ENCODE measurements at regions not wholly inside any gene's neighbourhood (a gene's known extent, or its start where the extent isn't known, plus 50 kb on each side); places are given as distances from the start of the nearest gene placed in this dataset.

DNA sequence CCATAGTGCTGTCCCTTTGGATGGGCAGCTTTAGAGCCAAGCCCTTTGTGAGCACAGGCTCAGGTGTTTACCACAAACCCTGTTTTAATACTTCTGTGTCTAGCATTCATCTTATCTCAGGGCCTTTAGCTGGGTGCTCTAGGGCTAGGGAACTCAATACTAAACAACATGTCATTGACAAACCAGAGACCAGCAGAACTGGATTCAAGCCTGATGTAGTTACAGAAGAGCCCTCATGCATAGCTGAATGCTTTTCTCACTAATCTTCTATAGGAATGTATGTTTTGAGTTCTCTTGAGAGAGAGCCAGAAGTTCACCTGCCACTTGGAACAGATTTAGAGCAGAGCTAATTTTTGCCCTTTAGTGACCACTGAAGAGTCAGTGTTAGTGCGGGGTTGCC, 142.6 kb downstream of the DCK start (continued):
- TF ChIP-seq, protein P1, sequence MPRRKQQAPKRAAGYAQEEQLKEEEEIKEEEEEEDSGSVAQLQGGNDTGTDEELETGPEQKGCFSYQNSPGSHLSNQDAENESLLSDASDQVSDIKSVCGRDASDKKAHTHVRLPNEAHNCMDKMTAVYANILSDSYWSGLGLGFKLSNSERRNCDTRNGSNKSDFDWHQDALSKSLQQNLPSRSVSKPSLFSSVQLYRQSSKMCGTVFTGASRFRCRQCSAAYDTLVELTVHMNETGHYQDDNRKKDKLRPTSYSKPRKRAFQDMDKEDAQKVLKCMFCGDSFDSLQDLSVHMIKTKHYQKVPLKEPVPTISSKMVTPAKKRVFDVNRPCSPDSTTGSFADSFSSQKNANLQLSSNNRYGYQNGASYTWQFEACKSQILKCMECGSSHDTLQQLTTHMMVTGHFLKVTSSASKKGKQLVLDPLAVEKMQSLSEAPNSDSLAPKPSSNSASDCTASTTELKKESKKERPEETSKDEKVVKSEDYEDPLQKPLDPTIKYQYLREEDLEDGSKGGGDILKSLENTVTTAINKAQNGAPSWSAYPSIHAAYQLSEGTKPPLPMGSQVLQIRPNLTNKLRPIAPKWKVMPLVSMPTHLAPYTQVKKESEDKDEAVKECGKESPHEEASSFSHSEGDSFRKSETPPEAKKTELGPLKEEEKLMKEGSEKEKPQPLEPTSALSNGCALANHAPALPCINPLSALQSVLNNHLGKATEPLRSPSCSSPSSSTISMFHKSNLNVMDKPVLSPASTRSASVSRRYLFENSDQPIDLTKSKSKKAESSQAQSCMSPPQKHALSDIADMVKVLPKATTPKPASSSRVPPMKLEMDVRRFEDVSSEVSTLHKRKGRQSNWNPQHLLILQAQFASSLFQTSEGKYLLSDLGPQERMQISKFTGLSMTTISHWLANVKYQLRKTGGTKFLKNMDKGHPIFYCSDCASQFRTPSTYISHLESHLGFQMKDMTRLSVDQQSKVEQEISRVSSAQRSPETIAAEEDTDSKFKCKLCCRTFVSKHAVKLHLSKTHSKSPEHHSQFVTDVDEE (CRISPR knock-in tag; IDR thresholded peaks at IDR 0.05) = no peak
- no peak for TF ChIP-seq TCF4 (CRISPR knock-in tag; IDR thresholded peaks at IDR 0.05; ENCODE audit: borderline replicate concordance)
- TF ChIP-seq, protein P2, sequence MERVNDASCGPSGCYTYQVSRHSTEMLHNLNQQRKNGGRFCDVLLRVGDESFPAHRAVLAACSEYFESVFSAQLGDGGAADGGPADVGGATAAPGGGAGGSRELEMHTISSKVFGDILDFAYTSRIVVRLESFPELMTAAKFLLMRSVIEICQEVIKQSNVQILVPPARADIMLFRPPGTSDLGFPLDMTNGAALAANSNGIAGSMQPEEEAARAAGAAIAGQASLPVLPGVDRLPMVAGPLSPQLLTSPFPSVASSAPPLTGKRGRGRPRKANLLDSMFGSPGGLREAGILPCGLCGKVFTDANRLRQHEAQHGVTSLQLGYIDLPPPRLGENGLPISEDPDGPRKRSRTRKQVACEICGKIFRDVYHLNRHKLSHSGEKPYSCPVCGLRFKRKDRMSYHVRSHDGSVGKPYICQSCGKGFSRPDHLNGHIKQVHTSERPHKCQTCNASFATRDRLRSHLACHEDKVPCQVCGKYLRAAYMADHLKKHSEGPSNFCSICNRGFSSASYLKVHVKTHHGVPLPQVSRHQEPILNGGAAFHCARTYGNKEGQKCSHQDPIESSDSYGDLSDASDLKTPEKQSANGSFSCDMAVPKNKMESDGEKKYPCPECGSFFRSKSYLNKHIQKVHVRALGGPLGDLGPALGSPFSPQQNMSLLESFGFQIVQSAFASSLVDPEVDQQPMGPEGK (CRISPR knock-in tag; IDR thresholded peaks at IDR 0.05; ENCODE audit: borderline replicate concordance) = no peak
- no peak for TF ChIP-seq RARB (CRISPR knock-in tag; IDR thresholded peaks at IDR 0.05)
- no peak for TF ChIP-seq ZNF70 (CRISPR knock-in tag; IDR thresholded peaks at IDR 0.05)
- no peak for TF ChIP-seq ZC3H10 (CRISPR knock-in tag; IDR thresholded peaks at IDR 0.05)
- no peak for TF ChIP-seq ARNTL (CRISPR knock-in tag; IDR thresholded peaks at IDR 0.05; ENCODE audit: borderline replicate concordance, low read depth)
- no peak for TF ChIP-seq ZFP30 (CRISPR knock-in tag; IDR thresholded peaks at IDR 0.05)
- TF ChIP-seq SNAI2 (CRISPR knock-in tag; IDR thresholded peaks at IDR 0.05) = no peak

DNA sequence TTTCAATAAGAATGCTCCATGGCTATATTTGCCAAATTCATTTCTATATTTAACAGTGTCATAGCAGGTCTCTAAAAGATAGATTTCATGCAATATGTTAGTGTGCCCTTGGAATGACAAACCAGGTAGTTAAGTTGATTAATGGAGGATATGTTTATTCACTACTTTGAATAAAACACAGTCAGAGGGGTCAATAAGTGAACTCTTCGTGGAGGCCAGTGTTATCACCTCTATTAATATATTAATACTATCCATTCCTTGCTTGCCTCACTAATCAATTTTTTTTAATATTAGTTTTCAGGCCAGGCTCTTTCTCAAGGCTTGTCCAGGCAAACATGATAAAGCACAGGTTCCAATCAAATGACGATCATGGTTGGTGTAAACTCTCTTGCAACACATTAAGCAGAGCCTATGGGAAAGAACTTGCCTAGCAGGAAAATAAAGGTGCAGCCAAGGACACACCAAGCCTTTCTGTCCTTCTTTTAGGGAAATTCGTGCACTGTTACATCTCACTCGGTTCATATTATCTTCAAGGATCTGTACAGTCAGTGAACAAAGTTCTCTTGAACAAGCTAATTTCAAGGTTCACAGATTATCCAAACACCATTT, 144.7 kb downstream of the DCK start:
- no peak for TF ChIP-seq PPARA (CRISPR knock-in tag; IDR thresholded peaks at IDR 0.05; ENCODE audit: borderline replicate concordance)
- no peak for TF ChIP-seq ZFP30 (CRISPR knock-in tag; IDR thresholded peaks at IDR 0.05)
- TF ChIP-seq RARB (CRISPR knock-in tag; IDR thresholded peaks at IDR 0.05) = no peak
- TF ChIP-seq ZNF8 (CRISPR knock-in tag; IDR thresholded peaks at IDR 0.05) = no peak
- TF ChIP-seq, protein P3, sequence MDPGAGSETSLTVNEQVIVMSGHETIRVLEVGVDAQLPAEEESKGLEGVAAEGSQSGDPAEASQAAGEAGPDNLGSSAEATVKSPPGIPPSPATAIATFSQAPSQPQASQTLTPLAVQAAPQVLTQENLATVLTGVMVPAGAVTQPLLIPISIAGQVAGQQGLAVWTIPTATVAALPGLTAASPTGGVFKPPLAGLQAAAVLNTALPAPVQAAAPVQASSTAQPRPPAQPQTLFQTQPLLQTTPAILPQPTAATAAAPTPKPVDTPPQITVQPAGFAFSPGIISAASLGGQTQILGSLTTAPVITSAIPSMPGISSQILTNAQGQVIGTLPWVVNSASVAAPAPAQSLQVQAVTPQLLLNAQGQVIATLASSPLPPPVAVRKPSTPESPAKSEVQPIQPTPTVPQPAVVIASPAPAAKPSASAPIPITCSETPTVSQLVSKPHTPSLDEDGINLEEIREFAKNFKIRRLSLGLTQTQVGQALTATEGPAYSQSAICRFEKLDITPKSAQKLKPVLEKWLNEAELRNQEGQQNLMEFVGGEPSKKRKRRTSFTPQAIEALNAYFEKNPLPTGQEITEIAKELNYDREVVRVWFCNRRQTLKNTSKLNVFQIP (CRISPR knock-in tag; IDR thresholded peaks at IDR 0.05; ENCODE audit: borderline replicate concordance, low read depth) = no peak
- TF ChIP-seq BACH2 (CRISPR knock-in tag; IDR thresholded peaks at IDR 0.05; ENCODE audit: borderline replicate concordance) = no peak
- TF ChIP-seq, protein P4, sequence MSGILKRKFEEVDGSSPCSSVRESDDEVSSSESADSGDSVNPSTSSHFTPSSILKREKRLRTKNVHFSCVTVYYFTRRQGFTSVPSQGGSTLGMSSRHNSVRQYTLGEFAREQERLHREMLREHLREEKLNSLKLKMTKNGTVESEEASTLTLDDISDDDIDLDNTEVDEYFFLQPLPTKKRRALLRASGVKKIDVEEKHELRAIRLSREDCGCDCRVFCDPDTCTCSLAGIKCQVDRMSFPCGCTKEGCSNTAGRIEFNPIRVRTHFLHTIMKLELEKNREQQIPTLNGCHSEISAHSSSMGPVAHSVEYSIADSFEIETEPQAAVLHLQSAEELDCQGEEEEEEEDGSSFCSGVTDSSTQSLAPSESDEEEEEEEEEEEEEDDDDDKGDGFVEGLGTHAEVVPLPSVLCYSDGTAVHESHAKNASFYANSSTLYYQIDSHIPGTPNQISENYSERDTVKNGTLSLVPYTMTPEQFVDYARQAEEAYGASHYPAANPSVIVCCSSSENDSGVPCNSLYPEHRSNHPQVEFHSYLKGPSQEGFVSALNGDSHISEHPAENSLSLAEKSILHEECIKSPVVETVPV (CRISPR knock-in tag; IDR thresholded peaks at IDR 0.05) = no peak
- TF ChIP-seq CSDC2 (CRISPR knock-in tag; IDR thresholded peaks at IDR 0.05) = no peak
- TF ChIP-seq SNAI2 (CRISPR knock-in tag; IDR thresholded peaks at IDR 0.05) = no peak
- no peak for TF ChIP-seq ESRRG (CRISPR knock-in tag; IDR thresholded peaks at IDR 0.05)
- TF ChIP-seq, protein P5, sequence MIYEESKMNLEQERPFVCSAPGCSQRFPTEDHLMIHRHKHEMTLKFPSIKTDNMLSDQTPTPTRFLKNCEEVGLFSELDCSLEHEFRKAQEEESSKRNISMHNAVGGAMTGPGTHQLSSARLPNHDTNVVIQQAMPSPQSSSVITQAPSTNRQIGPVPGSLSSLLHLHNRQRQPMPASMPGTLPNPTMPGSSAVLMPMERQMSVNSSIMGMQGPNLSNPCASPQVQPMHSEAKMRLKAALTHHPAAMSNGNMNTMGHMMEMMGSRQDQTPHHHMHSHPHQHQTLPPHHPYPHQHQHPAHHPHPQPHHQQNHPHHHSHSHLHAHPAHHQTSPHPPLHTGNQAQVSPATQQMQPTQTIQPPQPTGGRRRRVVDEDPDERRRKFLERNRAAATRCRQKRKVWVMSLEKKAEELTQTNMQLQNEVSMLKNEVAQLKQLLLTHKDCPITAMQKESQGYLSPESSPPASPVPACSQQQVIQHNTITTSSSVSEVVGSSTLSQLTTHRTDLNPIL (CRISPR knock-in tag; IDR thresholded peaks at IDR 0.05; ENCODE audit: low read depth) = no peak
- TF ChIP-seq ZNF565 (CRISPR knock-in tag; conservative IDR thresholded peaks at IDR 0.05; ENCODE audit: low read depth) = no peak
- no peak for TF ChIP-seq TOX (CRISPR knock-in tag; IDR thresholded peaks at IDR 0.05; ENCODE audit: borderline replicate concordance)
- TF ChIP-seq ZC3H10 (CRISPR knock-in tag; IDR thresholded peaks at IDR 0.05) = no peak
- TF ChIP-seq, protein P1 (CRISPR knock-in tag; IDR thresholded peaks at IDR 0.05) = no peak
- no peak for TF ChIP-seq OSR1 (CRISPR knock-in tag; IDR thresholded peaks at IDR 0.05)
- TF ChIP-seq TCF4 (CRISPR knock-in tag; IDR thresholded peaks at IDR 0.05; ENCODE audit: borderline replicate concordance) = no peak
- ATAC-seq = no peak

Measured in SK-N-SH treated with all-trans-retinoic acid at 6 μM for 48 hours (cell line).